ENCODE measurements at regions not wholly inside any gene's neighbourhood (a gene's known extent, or its start where the extent isn't known, plus 50 kb on each side); places are given as distances from the start of the nearest gene placed in this dataset.

DNA sequence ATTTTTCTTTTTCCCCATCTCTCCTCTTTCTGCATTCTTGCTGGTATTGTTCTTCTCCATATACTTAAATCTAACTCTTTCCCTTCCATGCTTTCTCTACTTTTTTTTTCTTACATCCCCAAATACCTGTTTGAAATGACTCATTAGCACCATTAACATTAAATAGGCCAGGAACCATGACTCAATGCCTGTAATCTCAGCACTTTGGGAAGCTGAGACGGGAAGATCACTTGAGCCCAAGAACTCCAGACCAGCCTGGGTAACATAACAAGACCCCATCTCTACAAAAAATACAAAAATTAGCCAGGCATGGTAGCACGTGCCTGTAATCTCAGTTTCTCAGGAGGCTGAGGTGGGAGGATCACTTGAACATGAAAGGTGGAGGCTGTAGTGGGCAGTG is 1026.8 kb downstream of the GATA3 start:
- Histone ChIP-seq H3K27ac (no peak overlapping the region), H3K27me3 (no peaks in the 10 kb centered on the region), H2AFZ (replicated peaks) (no peak overlapping the region), H3K79me2 (ENCODE audit: low read depth) (no peaks in the 10 kb centered on the region), H3K9ac (no peak overlapping the region), H3K36me3 (no peaks in the 10 kb centered on the region), H3F3A (ENCODE audit: low read depth) (no peaks in the 10 kb centered on the region), H3K4me1 (no peaks in the 10 kb centered on the region), H3K4me2 (no peak overlapping the region), H3K4me3 (no peak overlapping the region), H3K9me3 (ENCODE audit: low read depth) (no peaks in the 10 kb centered on the region), H4K20me1 (ENCODE audit: low read depth) (no peaks in the 10 kb centered on the region)
- Mint-ChIP-seq H3K27ac (no peak overlapping the region), H3K9me3 (no peaks in the 10 kb centered on the region), H3K27me3 (ENCODE audit: insufficient read depth, low read depth) (no peaks in the 10 kb centered on the region), H3K36me3 (no peaks in the 10 kb centered on the region), H3K4me1 (no peaks in the 10 kb centered on the region), H3K4me3 (no peak overlapping the region)
- TF ChIP-seq, protein P1, sequence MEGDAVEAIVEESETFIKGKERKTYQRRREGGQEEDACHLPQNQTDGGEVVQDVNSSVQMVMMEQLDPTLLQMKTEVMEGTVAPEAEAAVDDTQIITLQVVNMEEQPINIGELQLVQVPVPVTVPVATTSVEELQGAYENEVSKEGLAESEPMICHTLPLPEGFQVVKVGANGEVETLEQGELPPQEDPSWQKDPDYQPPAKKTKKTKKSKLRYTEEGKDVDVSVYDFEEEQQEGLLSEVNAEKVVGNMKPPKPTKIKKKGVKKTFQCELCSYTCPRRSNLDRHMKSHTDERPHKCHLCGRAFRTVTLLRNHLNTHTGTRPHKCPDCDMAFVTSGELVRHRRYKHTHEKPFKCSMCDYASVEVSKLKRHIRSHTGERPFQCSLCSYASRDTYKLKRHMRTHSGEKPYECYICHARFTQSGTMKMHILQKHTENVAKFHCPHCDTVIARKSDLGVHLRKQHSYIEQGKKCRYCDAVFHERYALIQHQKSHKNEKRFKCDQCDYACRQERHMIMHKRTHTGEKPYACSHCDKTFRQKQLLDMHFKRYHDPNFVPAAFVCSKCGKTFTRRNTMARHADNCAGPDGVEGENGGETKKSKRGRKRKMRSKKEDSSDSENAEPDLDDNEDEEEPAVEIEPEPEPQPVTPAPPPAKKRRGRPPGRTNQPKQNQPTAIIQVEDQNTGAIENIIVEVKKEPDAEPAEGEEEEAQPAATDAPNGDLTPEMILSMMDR (IDR thresholded peaks at IDR 0.05): no peak
- TF ChIP-seq EZH2phosphoT487 (IDR thresholded peaks at IDR 0.05) (no peak), EZH2 (IDR thresholded peaks at IDR 0.05) (no peak)
- DNase-seq (ENCODE audit: low spot score): no peak

DNA sequence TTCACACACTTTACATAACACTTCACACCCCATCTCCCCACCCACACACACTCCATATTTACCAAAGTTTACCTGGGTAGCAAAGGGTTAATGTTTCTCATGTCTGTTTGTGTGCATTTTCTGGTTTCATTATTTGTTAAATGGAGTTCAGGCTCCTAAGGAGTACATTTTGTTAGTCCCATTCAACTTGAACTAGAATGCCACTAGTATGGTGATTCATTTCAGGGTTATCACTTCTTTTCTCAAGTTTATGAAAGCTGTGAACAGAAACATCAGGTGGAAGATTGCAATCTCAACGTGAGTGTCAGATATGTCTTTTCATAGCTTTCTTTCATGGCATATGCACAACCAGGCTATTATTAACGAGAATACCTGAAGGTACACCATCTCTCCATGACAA is 1027.5 kb downstream of the GATA3 start:
- Histone ChIP-seq H3K27me3 (no peaks in the 10 kb centered on the region), H3K4me2 (no peak overlapping the region), H2AFZ (replicated peaks) (no peak overlapping the region), H3K9ac (no peak overlapping the region), H3K27ac (no peak overlapping the region), H3K4me3 (no peak overlapping the region), H3K4me1 (no peaks in the 10 kb centered on the region), H3F3A (ENCODE audit: low read depth) (no peaks in the 10 kb centered on the region), H3K9me3 (ENCODE audit: low read depth) (no peaks in the 10 kb centered on the region), H4K20me1 (ENCODE audit: low read depth) (no peaks in the 10 kb centered on the region), H3K79me2 (ENCODE audit: low read depth) (no peaks in the 10 kb centered on the region), H3K36me3 (no peaks in the 10 kb centered on the region)
- Mint-ChIP-seq H3K4me3 (no peak overlapping the region), H3K27me3 (ENCODE audit: insufficient read depth, low read depth) (no peaks in the 10 kb centered on the region), H3K9me3 (no peaks in the 10 kb centered on the region), H3K4me1 (no peaks in the 10 kb centered on the region), H3K36me3 (no peaks in the 10 kb centered on the region), H3K27ac (no peak overlapping the region)
- TF ChIP-seq, protein P1 (IDR thresholded peaks at IDR 0.05): no peak
- no peak for TF ChIP-seq EZH2 (IDR thresholded peaks at IDR 0.05)
- TF ChIP-seq EZH2phosphoT487 (IDR thresholded peaks at IDR 0.05): no peak
- no peak for DNase-seq (ENCODE audit: low spot score)

GRCh38 chr10:9091530-9092093 is 1037.1 kb downstream of the GATA3 start:
- Histone ChIP-seq H3K79me2 (ENCODE audit: low read depth) (no peaks in the 10 kb centered on the region), H4K20me1 (ENCODE audit: low read depth) (no peaks in the 10 kb centered on the region), H3K27me3 (peaks cover 16% of the 10 kb centered on the region), H3K9ac (no peak overlapping the region), H2AFZ (replicated peaks) (no peak overlapping the region), H3K4me1 (no peaks in the 10 kb centered on the region), H3K27ac (no peak overlapping the region), H3F3A (ENCODE audit: low read depth) (no peaks in the 10 kb centered on the region), H3K9me3 (ENCODE audit: low read depth) (no peaks in the 10 kb centered on the region), H3K4me2 (no peak overlapping the region), H3K36me3 (no peaks in the 10 kb centered on the region), H3K4me3 (no peak overlapping the region)
- no peaks in the 10 kb centered on the region for H3K4me1 Mint-ChIP-seq
- H3K4me3 Mint-ChIP-seq: no peak overlapping the region
- H3K9me3 Mint-ChIP-seq: no peaks in the 10 kb centered on the region
- H3K27ac Mint-ChIP-seq: no peak overlapping the region
- H3K36me3 Mint-ChIP-seq: no peaks in the 10 kb centered on the region
- TF ChIP-seq EZH2 (IDR thresholded peaks at IDR 0.05) (no peak), EZH2phosphoT487 (IDR thresholded peaks at IDR 0.05) (no peak)
- TF ChIP-seq, protein P1 (IDR thresholded peaks at IDR 0.05): no peak
- no peaks in the 10 kb centered on the region for H3K27me3 Mint-ChIP-seq (ENCODE audit: insufficient read depth, low read depth)
- DNase-seq (ENCODE audit: low spot score): no peak

All from neural progenitor cell (in vitro differentiated cells).